B cell (primary cell): ENCODE measurements at regions not wholly inside any gene's neighbourhood (a gene's known extent, or its start where the extent isn't known, plus 50 kb on each side); places are given as distances from the start of the nearest gene placed in this dataset.
"Not testable (repeated sequence)": the region's sequence is repeated elsewhere in the genome, so short reads cannot be mapped to it uniquely, and the experiment has no call there.

Experiments used
- ATAC-seq: fragments of 200-7000 bp; cut with Tn5 transposase; one replicate; pipeline ENCODE4 v1.10.0; 2021; ENCODE audit warnings: low read depth, mild to moderate bottlenecking, moderate number of reproducible peaks, moderate library complexity
- CTCF ChIA-PET: fragments of 350-600 bp; sonication (Branson Sonifier 250); formaldehyde crosslinking; loops from one replicate; lab custom pipeline; 2021; ENCODE audit warnings: antibody characterized with exemption, inconsistent platforms; lab: Charles Lee
- POLR2A ChIA-PET: fragments of 350-600 bp; sonication (Branson Sonifier 250); formaldehyde crosslinking; loops from one replicate; lab custom pipeline; 2021; ENCODE audit warnings: antibody characterized with exemption; lab: Charles Lee
- DNase-seq: peaks from one replicate; pipeline ENCODE4 v3.0.0; 2013
- H2AFZ ChIP-seq: 2 replicates; pipeline ENCODE4 v1.6.1; 2012; ENCODE audit warnings: mild to moderate bottlenecking, low read depth, low read length; ENCODE audit not compliant: insufficient read depth, poor library complexity, severe bottlenecking
- H3K27ac ChIP-seq, 2 donors: 1 replicate in 1 of 2; 2 replicates in 1 of 2; pipeline ENCODE4 v1.5.1; 2012 to 2013; ENCODE audit warnings: low read length in 2 of 2, mild to moderate bottlenecking in 2 of 2, moderate library complexity in 1 of 2
- H3K27me3 ChIP-seq, 4 experiments: fragments of 200-600 bp in 1 of 4; sonication (generic) in 1 of 4; replicated peaks in 1 of 4; 1 replicate in 2 of 4; 2 replicates in 2 of 4; pipeline versions ENCODE4 v1.6.1 to v1.7.0; 2013 to 2016; ENCODE audit warnings: low read length in 3 of 4, mild to moderate bottlenecking in 2 of 4, mixed read lengths in 1 of 4, moderate library complexity in 1 of 4; ENCODE audit not compliant: insufficient read depth in 4 of 4, control insufficient read depth in 3 of 4; ENCODE audit errors: control extremely low read depth in 1 of 4
- H3K36me3 ChIP-seq, 2 experiments: replicated peaks in 1 of 2; 1 replicate in 1 of 2; 2 replicates in 1 of 2; pipeline versions ENCODE4 v1.6.1 to v1.7.1; 2013; ENCODE audit warnings: low read length in 1 of 2; ENCODE audit not compliant: insufficient read depth in 2 of 2, control insufficient read depth in 1 of 2; ENCODE audit errors: control extremely low read depth in 1 of 2, extremely low read depth in 1 of 2
- H3K4me1 ChIP-seq, 2 donors: fragments of 200-600 bp in 1 of 2; sonication (generic) in 1 of 2; 1 replicate in 1 of 2; 2 replicates in 1 of 2; pipeline versions ENCODE4 v1.5.1 to v1.6.1; 2013 to 2017; ENCODE audit warnings: low read length in 2 of 2; ENCODE audit not compliant: control insufficient read depth in 2 of 2, insufficient read depth in 2 of 2
- H3K4me2 ChIP-seq: replicated peaks from 2 replicates; pipeline ENCODE3; 2012; ENCODE audit warnings: mild to moderate bottlenecking, low read depth, low read length; ENCODE audit not compliant: poor library complexity, severe bottlenecking
- H3K4me3 ChIP-seq, 5 experiments: fragments of 200-600 bp in 1 of 5; sonication (generic) in 1 of 5; 1 replicate in 3 of 5; 2 replicates in 2 of 5; pipeline versions ENCODE4 v1.5.1 to v1.7.0; 2011 to 2016; ENCODE audit warnings: low read length in 4 of 5, mild to moderate bottlenecking in 4 of 5, low read depth in 2 of 5, control low read depth in 1 of 5, moderate library complexity in 1 of 5; ENCODE audit not compliant: insufficient read depth in 1 of 5; ENCODE audit errors: control extremely low read depth in 1 of 5, extremely low read depth in 1 of 5
- H3K79me2 ChIP-seq: fragments of 200-600 bp; sonication (generic); one replicate; pipeline ENCODE4 v1.6.0; 2016; ENCODE audit warnings: low read length; ENCODE audit not compliant: control insufficient read depth, insufficient read depth
- H3K9ac ChIP-seq: fragments of 200-600 bp; sonication (generic); 2 replicates; pipeline ENCODE4 v1.6.1; 2017; ENCODE audit warnings: mild to moderate bottlenecking, low read length, moderate library complexity
- H3K9me3 ChIP-seq, 3 donors: one replicate each; pipeline versions ENCODE4 v1.6.1 to v1.7.1; 2013; ENCODE audit warnings: low read length in 2 of 3; ENCODE audit not compliant: control insufficient read depth in 2 of 3, insufficient read depth in 1 of 3; ENCODE audit errors: control extremely low read depth in 1 of 3
- H4K20me1 ChIP-seq: 2 replicates; pipeline ENCODE4 v1.6.0; 2012; ENCODE audit warnings: mild to moderate bottlenecking, low read length; ENCODE audit not compliant: insufficient read depth, control insufficient read depth, poor library complexity, severe bottlenecking
- H3K27ac Mint-ChIP-seq: one replicate; pipeline ENCODE4 v1.8.0; 2021; ENCODE audit warnings: mixed read lengths
- H3K27me3 Mint-ChIP-seq: one replicate; pipeline ENCODE4 v1.8.0; 2021; ENCODE audit warnings: mixed read lengths
- H3K4me1 Mint-ChIP-seq: one replicate; pipeline ENCODE4 v1.8.0; 2021; ENCODE audit warnings: mixed read lengths
- H3K4me3 Mint-ChIP-seq: one replicate; pipeline ENCODE4 v1.8.0; 2021; ENCODE audit warnings: mixed read lengths
- H3K9me3 Mint-ChIP-seq: one replicate; pipeline ENCODE4 v1.8.0; 2022; ENCODE audit warnings: mixed read lengths; ENCODE audit not compliant: insufficient read depth
- whole genome bisulfite sequencing: methylation state at CpG from one replicate; pipeline ENCODE4 v1.1.5; 2013; ENCODE audit warnings: missing lambda C conversion rate; ENCODE audit not compliant: insufficient coverage; 5-methylcytosine and 5-hydroxymethylcytosine counted together
- intact Hi-C: fragments of 100-400 bp; cut with micrococcal nuclease; formaldehyde crosslinking; loops from one replicate; pipeline ENCODE4 v1.10.0; 2022

DNA sequence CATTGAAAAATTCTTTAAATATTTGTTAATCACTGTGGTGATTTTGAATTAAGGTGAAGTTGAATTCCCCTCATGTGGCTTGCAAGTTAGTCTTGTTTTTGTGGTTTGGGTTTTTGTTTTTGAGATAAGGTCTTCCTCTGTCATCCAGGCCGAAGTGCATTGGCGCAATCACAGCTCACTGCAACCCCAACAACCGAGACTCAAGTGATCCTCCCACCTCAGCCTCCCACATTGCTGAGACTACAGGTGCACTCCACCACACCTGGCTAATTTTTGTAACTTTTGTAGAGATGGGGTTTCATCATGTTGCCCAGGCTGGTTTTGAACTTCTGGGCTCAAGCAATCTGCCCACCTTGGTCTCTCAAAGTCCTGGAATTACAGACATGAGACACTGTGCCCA is 1691.1 kb downstream of the SPATA31A7 start:
- H3K9me3 Mint-ChIP-seq, H3K4me3 ChIP-seq, H3K36me3 ChIP-seq, intact Hi-C loops, H3K27ac Mint-ChIP-seq, POLR2A ChIA-PET, H3K4me1 ChIP-seq, H3K4me2 ChIP-seq, CTCF ChIA-PET, DNase-seq, H3K27me3 ChIP-seq, ATAC-seq, H4K20me1 ChIP-seq, H3K9ac ChIP-seq, H3K79me2 ChIP-seq, H3K9me3 ChIP-seq, H3K4me1 Mint-ChIP-seq, H3K4me3 Mint-ChIP-seq, H3K27ac ChIP-seq, H2AFZ ChIP-seq: not testable (repeated sequence)
- peaks cover 27% of the 10 kb centered on the region for H3K27me3 Mint-ChIP-seq
- no CpG with 5 or more reads among the region's 3 CpGs for WGBS

GRCh38 chr9:62881811-62882210 is 1692.0 kb downstream of the SPATA31A7 start:
- H3K4me3 ChIP-seq, H4K20me1 ChIP-seq, POLR2A ChIA-PET, H3K27me3 ChIP-seq, ATAC-seq, H3K9me3 ChIP-seq, H3K4me3 Mint-ChIP-seq, DNase-seq, H3K4me1 Mint-ChIP-seq, intact Hi-C loops, H3K9ac ChIP-seq, H3K27ac Mint-ChIP-seq, CTCF ChIA-PET, H3K9me3 Mint-ChIP-seq, H3K27ac ChIP-seq, H3K36me3 ChIP-seq, H2AFZ ChIP-seq, H3K4me2 ChIP-seq, H3K4me1 ChIP-seq, H3K79me2 ChIP-seq: not testable (repeated sequence)
- peaks cover 24% of the 10 kb centered on the region for H3K27me3 Mint-ChIP-seq
- 77% methylated on average over 5 of the region's 8 CpGs for WGBS

GRCh38 chr9:62882717-62883116 is 1692.9 kb downstream of the SPATA31A7 start:
- DNase-seq, H3K27ac Mint-ChIP-seq, H2AFZ ChIP-seq, H3K27me3 ChIP-seq, H3K36me3 ChIP-seq, POLR2A ChIA-PET, H3K9me3 Mint-ChIP-seq, H3K4me3 ChIP-seq, ATAC-seq, H3K9me3 ChIP-seq, H3K4me1 ChIP-seq, H3K79me2 ChIP-seq, intact Hi-C loops, H3K4me3 Mint-ChIP-seq, H3K4me2 ChIP-seq, H3K9ac ChIP-seq, H3K4me1 Mint-ChIP-seq, H3K27ac ChIP-seq, CTCF ChIA-PET, H4K20me1 ChIP-seq: not testable (repeated sequence)
- peaks cover 22% of the 10 kb centered on the region for H3K27me3 Mint-ChIP-seq
- 80% methylated on average over 1 of the region's 5 CpGs for WGBS

DNA sequence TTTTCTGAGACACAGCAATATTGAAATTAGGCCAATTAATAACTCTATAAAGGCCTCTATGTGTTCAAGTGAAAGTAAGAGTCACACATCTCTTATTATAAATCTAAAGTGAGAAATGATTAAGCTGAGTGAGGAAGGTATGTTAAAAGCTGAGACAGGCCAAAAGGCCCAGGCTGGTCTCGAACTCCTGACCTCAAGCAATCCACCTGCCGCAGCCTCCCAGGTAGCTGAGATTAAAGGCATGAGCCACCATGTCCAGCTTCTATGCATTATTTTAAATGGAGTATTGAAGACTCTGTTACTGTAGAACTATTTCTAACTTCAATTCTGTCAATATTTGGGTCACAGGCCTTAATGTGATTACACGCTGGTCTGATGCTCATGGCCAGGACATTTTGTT is 1706.9 kb downstream of the SPATA31A7 start:
- H3K4me2 ChIP-seq, H3K79me2 ChIP-seq, H3K9me3 Mint-ChIP-seq, H3K4me3 ChIP-seq, POLR2A ChIA-PET, H2AFZ ChIP-seq, H3K4me3 Mint-ChIP-seq, H3K9me3 ChIP-seq, H3K27ac Mint-ChIP-seq, H3K4me1 Mint-ChIP-seq, DNase-seq, H3K4me1 ChIP-seq, H3K9ac ChIP-seq, CTCF ChIA-PET, H3K27me3 Mint-ChIP-seq, H3K36me3 ChIP-seq, ATAC-seq, H4K20me1 ChIP-seq, H3K27me3 ChIP-seq, H3K27ac ChIP-seq, intact Hi-C loops: not testable (repeated sequence)
- WGBS = no CpG with 5 or more reads among the region's 3 CpGs
